ENCODE measurements at regions not wholly inside any gene's neighbourhood (a gene's known extent, or its start where the extent isn't known, plus 50 kb on each side); places are given as distances from the start of the nearest gene placed in this dataset.

- Histone ChIP-seq H3K9me3 (ENCODE audit: severe bottlenecking) (no peaks in the 10 kb centered on the region), H3K27ac (ENCODE audit: poor library complexity, severe bottlenecking) (no peak overlapping the region), H3K4me1 (ENCODE audit: insufficient read depth, poor library complexity, severe bottlenecking) (no peaks in the 10 kb centered on the region), H3K4me3 (ENCODE audit: severe bottlenecking) (no peak overlapping the region), H3K36me3 (ENCODE audit: low read depth) (no peaks in the 10 kb centered on the region), H3K27me3 (ENCODE audit: insufficient read depth, poor library complexity, severe bottlenecking) (peaks cover 28% of the 10 kb centered on the region)
- no peak for ATAC-seq (ENCODE audit: low read depth)
- no peak for TF ChIP-seq CTCF (IDR thresholded peaks at IDR 0.05; ENCODE audit: poor library complexity, severe bottlenecking)
- DNase-seq (ENCODE audit: low spot score): no peak
Measured at GRCh38 chr2:66242099-66242789, 192.7 kb upstream of the MEIS1 start.

DNA sequence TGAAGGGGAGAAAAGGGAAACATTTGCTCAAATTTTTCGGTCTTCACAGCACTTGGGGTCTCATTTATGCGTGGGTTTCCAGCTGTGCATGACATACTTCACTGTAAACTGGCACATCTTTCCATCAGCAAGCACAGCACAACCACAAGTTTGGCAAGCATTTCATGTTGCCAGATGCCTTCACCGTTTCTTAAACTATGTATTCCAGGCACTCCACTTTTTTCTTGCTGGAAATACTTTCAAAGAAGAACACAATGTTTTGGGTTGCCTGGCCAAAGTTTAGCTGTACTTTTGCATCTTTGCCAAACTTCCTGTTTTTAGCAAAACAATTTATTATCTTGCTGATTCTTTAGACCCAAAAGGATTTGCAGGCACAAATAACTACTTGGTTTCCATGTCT, 194.6 kb upstream of the MEIS1 start:
- Histone ChIP-seq H3K27ac (ENCODE audit: poor library complexity, severe bottlenecking) (no peak overlapping the region), H3K4me3 (ENCODE audit: severe bottlenecking) (no peak overlapping the region), H3K4me1 (ENCODE audit: insufficient read depth, poor library complexity, severe bottlenecking) (no peaks in the 10 kb centered on the region), H3K36me3 (ENCODE audit: low read depth) (no peaks in the 10 kb centered on the region), H3K9me3 (ENCODE audit: severe bottlenecking) (no peaks in the 10 kb centered on the region), H3K27me3 (ENCODE audit: insufficient read depth, poor library complexity, severe bottlenecking) (peaks cover 28% of the 10 kb centered on the region)
- no peak for DNase-seq (ENCODE audit: low spot score)
- ATAC-seq (ENCODE audit: low read depth): no peak
- TF ChIP-seq CTCF (IDR thresholded peaks at IDR 0.05; ENCODE audit: poor library complexity, severe bottlenecking): no peak

DNA sequence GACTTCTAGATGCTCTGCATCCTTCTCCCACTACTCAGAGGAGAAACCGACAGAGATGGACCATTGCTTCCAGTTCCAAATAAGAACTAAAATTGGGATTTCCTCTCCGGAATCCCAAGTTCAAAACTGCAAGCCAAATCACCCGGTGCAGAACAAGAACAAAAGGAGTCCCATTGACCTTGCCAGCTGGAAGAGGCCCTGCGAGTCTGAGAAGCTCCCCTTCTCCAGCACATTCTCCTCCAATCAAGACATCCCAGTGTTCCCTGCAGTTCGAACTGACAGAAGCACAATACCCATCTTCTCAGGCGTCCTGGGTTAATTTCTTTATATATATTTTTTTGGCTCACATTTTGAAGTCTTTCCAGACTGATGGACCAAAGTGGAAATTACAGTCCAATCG, 195.3 kb upstream of the MEIS1 start:
- ATAC-seq (ENCODE audit: low read depth) (no peak), DNase-seq (ENCODE audit: low spot score) (no peak)
- Histone ChIP-seq H3K4me3 (ENCODE audit: severe bottlenecking) (no peak overlapping the region), H3K36me3 (ENCODE audit: low read depth) (no peaks in the 10 kb centered on the region), H3K9me3 (ENCODE audit: severe bottlenecking) (no peaks in the 10 kb centered on the region), H3K27me3 (ENCODE audit: insufficient read depth, poor library complexity, severe bottlenecking) (peaks cover 28% of the 10 kb centered on the region), H3K4me1 (ENCODE audit: insufficient read depth, poor library complexity, severe bottlenecking) (no peaks in the 10 kb centered on the region), H3K27ac (ENCODE audit: poor library complexity, severe bottlenecking) (no peak overlapping the region)
- no peak for TF ChIP-seq CTCF (IDR thresholded peaks at IDR 0.05; ENCODE audit: poor library complexity, severe bottlenecking)

- no peak for ATAC-seq (ENCODE audit: low read depth)
- no peak for TF ChIP-seq CTCF (IDR thresholded peaks at IDR 0.05; ENCODE audit: poor library complexity, severe bottlenecking)
- no peaks in the 10 kb centered on the region for H3K4me1 ChIP-seq (ENCODE audit: insufficient read depth, poor library complexity, severe bottlenecking)
- no peak overlapping the region for H3K4me3 ChIP-seq (ENCODE audit: severe bottlenecking)
- no peaks in the 10 kb centered on the region for H3K9me3 ChIP-seq (ENCODE audit: severe bottlenecking)
- no peak overlapping the region for H3K27ac ChIP-seq (ENCODE audit: poor library complexity, severe bottlenecking)
- no peak for DNase-seq (ENCODE audit: low spot score)
- peaks cover 28% of the 10 kb centered on the region for H3K27me3 ChIP-seq (ENCODE audit: insufficient read depth, poor library complexity, severe bottlenecking)
- H3K36me3 ChIP-seq (ENCODE audit: low read depth): no peaks in the 10 kb centered on the region
Measured at GRCh38 chr2:66237803-66238379, 197.0 kb upstream of the MEIS1 start.

All from RWPE2 (cell line).